Breast epithelium (tissue), 4 donors: ENCODE measurements at regions not wholly inside any gene's neighbourhood (a gene's known extent, or its start where the extent isn't known, plus 50 kb on each side); places are given as distances from the start of the nearest gene placed in this dataset.

Experiments used
- DNase-seq, 2 donors: peaks; one replicate each; pipeline ENCODE4 v3.0.0-alpha.2; 2019; ENCODE audit warnings: low spot score in 2 of 2
- H3K27ac ChIP-seq, 2 donors: fragments of 200-600 bp; sonication (generic) in 1 of 2; one replicate each; pipeline ENCODE4 v1.5.1; 2016 to 2019; ENCODE audit warnings: mild to moderate bottlenecking in 1 of 2
- H3K27me3 ChIP-seq, 2 donors: fragments of 200-600 bp; sonication (generic) in 1 of 2; one replicate each; pipeline versions ENCODE4 v1.5.1 to v1.6.0; 2017 to 2019; ENCODE audit warnings: control low read depth in 1 of 2, mild to moderate bottlenecking in 1 of 2
- H3K36me3 ChIP-seq: fragments of 200-600 bp; one replicate; pipeline ENCODE4 v1.5.1; 2019
- H3K4me1 ChIP-seq, 2 donors: fragments of 200-600 bp; sonication (generic); one replicate each; pipeline ENCODE4 v1.5.1; 2016 to 2019; ENCODE audit warnings: control low read depth in 1 of 2
- H3K4me3 ChIP-seq, 3 donors: fragments of 200-600 bp; sonication (generic); 1 replicate in 2 of 3; 2 replicates in 1 of 3; pipeline ENCODE4 v1.5.1; 2016 to 2019; ENCODE audit warnings: mild to moderate bottlenecking in 3 of 3, moderate library complexity in 2 of 3
- H3K9me3 ChIP-seq, 2 donors: fragments of 200-600 bp; sonication (generic) in 1 of 2; one replicate each; pipeline ENCODE4 v1.5.1; 2016 to 2019; ENCODE audit warnings: control low read depth in 1 of 2
- POLR2A ChIP-seq: fragments of 450-650 bp; IDR thresholded peaks from one replicate; pipeline ENCODE4 v1.6.1; 2016; ENCODE audit warnings: antibody characterized with exemption, mild to moderate bottlenecking, moderate library complexity
- POLR2AphosphoS5 ChIP-seq, 3 donors: sonication (generic); formaldehyde crosslinking; IDR thresholded peaks; one replicate each; pipeline ENCODE4 v1.6.1; 2017; ENCODE audit warnings: antibody characterized with exemption in 3 of 3
- intact Hi-C: fragments of 100-400 bp; cut with DNase I; formaldehyde crosslinking; loops from one replicate; pipeline ENCODE4 v1.15.1; 2023; ENCODE audit warnings: low total_unique reads
- TF ChIP-seq, protein P1 (sequence below), 3 donors: fragments of 450-650 bp; IDR thresholded peaks; one replicate each; pipeline ENCODE4 v1.5.1; 2016 to 2017; ENCODE audit warnings: antibody characterized with exemption in 3 of 3, mild to moderate bottlenecking in 3 of 3, moderate library complexity in 3 of 3

DNA sequence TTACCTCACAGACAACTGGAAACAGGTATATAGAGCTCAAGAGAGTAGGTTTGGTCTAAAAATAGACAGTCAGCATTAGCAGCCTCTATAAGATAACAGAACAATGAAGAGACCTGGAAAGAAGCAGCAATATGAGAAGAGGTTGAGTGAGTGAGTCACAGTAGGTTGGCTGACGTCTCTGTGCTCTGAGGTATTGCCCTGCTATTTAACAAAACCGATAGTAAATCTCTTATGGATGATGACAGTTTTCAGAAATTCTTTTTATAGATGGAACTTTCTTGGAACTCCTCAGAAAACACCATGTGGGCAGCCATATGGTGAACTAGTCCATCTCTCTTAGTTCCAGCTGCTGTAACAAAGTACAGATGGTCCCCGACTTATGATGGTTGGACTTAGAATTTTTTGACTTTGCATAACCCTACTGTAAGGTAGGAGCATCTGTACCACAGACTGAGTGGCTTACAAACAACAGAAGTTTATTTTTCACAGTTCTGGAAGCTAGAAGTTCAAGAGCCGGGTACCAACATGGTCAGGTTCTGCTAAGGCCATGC is 123.5 kb downstream of the MBD2 start:
- intact Hi-C loops, result no loop called here
- TF ChIP-seq, protein P1, sequence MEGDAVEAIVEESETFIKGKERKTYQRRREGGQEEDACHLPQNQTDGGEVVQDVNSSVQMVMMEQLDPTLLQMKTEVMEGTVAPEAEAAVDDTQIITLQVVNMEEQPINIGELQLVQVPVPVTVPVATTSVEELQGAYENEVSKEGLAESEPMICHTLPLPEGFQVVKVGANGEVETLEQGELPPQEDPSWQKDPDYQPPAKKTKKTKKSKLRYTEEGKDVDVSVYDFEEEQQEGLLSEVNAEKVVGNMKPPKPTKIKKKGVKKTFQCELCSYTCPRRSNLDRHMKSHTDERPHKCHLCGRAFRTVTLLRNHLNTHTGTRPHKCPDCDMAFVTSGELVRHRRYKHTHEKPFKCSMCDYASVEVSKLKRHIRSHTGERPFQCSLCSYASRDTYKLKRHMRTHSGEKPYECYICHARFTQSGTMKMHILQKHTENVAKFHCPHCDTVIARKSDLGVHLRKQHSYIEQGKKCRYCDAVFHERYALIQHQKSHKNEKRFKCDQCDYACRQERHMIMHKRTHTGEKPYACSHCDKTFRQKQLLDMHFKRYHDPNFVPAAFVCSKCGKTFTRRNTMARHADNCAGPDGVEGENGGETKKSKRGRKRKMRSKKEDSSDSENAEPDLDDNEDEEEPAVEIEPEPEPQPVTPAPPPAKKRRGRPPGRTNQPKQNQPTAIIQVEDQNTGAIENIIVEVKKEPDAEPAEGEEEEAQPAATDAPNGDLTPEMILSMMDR (IDR thresholded peaks at IDR 0.05), result no peak
- TF ChIP-seq POLR2A (no peak), POLR2AphosphoS5 (IDR thresholded peaks at IDR 0.05) (no peak)
- H3K9me3 ChIP-seq, result no peaks in the 10 kb centered on the region

DNA sequence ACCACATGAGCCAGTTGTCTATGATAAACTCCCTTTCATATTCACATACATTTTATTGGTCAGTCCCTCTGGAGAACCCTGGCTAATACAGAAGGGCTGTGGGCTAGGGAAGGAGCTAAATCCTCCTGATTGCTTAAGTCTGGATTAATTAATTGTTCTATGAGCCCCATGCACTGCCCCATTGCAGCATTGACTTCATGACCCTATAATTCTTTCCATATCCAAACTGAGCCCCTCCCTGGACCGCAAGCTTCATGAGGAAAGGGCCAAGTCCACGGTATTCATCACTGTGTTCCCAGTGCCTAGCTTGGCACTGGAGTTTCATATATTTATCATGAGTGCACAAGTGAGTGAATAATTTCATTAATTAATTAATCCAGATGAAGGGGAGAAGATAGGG is 124.0 kb downstream of the MBD2 start:
- Histone ChIP-seq H3K4me3 (no peak overlapping the region), H3K36me3 (no peaks in the 10 kb centered on the region), H3K27me3 (no peaks in the 10 kb centered on the region), H3K9me3 (no peaks in the 10 kb centered on the region), H3K27ac (no peak overlapping the region), H3K4me1 (no peaks in the 10 kb centered on the region)
- TF ChIP-seq, protein P1 (IDR thresholded peaks at IDR 0.05), result no peak
- TF ChIP-seq POLR2AphosphoS5 (IDR thresholded peaks at IDR 0.05), result no peak
- TF ChIP-seq POLR2A, result no peak
- intact Hi-C loops, result no loop called here
- DNase-seq, result no peak

More for the DNA sequence above, 123.5 kb downstream of the MBD2 start:
- Histone ChIP-seq H3K4me3 (no peak overlapping the region), H3K36me3 (no peaks in the 10 kb centered on the region), H3K27ac (no peak overlapping the region), H3K27me3 (no peaks in the 10 kb centered on the region), H3K4me1 (no peaks in the 10 kb centered on the region)
- no peak for DNase-seq

DNA sequence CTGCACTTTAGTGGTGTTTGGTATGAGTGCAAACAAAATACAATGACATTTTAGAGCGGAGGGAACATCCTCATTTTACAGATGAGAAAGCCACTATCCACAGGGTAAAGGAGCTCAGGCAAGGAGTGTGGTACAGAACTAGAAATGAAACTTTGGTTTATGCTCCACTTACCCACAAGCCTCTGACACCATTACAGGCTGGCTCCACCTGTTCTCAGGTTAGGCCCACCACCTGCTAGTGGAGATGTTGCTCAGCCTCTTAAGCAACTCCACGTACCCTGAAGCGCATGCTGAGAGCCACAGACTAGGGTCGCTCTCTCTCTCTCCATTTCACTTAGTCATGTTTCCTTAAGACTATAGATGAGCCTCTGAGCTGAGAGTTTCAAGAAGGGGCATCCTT is 130.0 kb downstream of the MBD2 start:
- Histone ChIP-seq H3K9me3 (no peaks in the 10 kb centered on the region), H3K27me3 (no peaks in the 10 kb centered on the region), H3K36me3 (no peaks in the 10 kb centered on the region), H3K4me1 (no peaks in the 10 kb centered on the region), H3K4me3 (no peak overlapping the region), H3K27ac (no peak overlapping the region)
- TF ChIP-seq POLR2AphosphoS5 (IDR thresholded peaks at IDR 0.05), result no peak
- TF ChIP-seq, protein P1 (IDR thresholded peaks at IDR 0.05), result no peak
- TF ChIP-seq POLR2A, result no peak
- no peak for DNase-seq
- intact Hi-C loops, result loop anchor here (2.0 kb wide), 1 partner anchor 58 kb away; no protein-coding TSS in a partner anchor

DNA sequence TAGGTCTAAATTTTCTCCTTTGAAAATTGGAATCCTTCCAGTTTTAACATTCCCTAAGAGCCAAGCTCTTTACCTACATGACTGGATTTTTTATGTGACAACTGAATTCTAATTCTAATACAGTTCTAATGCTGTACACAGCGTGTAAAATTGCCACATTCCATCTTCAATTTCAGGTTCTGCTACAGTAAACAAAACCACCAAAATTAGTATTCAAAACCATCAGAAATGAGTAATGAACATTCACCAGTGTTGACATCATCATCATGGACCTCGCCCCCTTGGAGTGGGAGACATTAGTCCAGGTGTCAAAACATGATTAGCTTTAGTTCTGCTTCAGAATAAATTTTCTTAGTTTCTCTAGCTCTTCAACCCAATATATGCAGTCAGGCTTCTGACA is 133.6 kb downstream of the MBD2 start:
- no peak for DNase-seq
- intact Hi-C loops, result no loop called here
- TF ChIP-seq POLR2AphosphoS5 (IDR thresholded peaks at IDR 0.05), result no peak
- no peak for TF ChIP-seq POLR2A
- TF ChIP-seq, protein P1 (IDR thresholded peaks at IDR 0.05), result no peak
- Histone ChIP-seq H3K9me3 (no peaks in the 10 kb centered on the region), H3K4me1 (no peaks in the 10 kb centered on the region), H3K27me3 (no peaks in the 10 kb centered on the region), H3K36me3 (no peaks in the 10 kb centered on the region), H3K27ac (no peak overlapping the region), H3K4me3 (no peak overlapping the region)

DNA sequence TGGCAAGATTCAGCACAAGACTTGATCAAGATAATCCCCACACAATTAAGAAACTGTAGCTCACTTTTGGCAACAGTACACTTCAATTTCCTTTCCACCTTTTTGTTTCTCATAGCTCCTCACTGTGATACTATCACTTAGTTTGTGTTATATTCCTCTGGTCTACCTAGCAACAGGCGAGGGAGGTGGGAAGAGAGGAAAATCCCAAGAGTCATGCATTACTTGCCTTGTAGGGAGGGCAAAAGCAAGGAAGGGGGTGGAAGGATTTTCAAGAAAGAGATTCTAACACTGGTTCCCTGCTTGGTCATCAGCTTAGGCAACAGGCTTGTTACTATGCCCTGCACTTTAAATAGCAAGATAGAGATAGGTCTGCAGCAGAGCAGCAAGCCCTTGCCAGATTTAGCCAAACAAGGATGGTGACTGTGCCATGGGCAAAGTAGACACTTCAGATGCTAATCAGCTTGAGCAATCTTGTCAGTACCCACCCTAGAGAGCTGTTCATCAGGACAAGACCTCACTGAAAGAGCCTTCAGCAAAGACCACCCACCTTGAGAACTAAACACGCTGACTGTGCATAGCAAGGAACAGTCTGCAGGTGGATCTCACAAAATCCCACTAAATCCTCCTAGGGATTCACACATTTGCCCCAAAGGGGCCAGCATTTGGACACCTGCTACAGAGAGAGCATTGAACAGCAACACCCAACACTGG is 134.6 kb downstream of the MBD2 start:
- TF ChIP-seq, protein P1 (IDR thresholded peaks at IDR 0.05), result no peak
- no peak for TF ChIP-seq POLR2AphosphoS5 (IDR thresholded peaks at IDR 0.05)
- TF ChIP-seq POLR2A, result no peak
- H3K4me1 ChIP-seq, result no peaks in the 10 kb centered on the region
- H3K36me3 ChIP-seq, result no peaks in the 10 kb centered on the region
- H3K27ac ChIP-seq, result no peak overlapping the region
- DNase-seq, result no peak
- no peaks in the 10 kb centered on the region for H3K9me3 ChIP-seq
- no peaks in the 10 kb centered on the region for H3K27me3 ChIP-seq
- no peak overlapping the region for H3K4me3 ChIP-seq
- intact Hi-C loops, result no loop called here
